IMR-90 (cell line): ENCODE measurements at regions not wholly inside any gene's neighbourhood (a gene's known extent, or its start where the extent isn't known, plus 50 kb on each side); places are given as distances from the start of the nearest gene placed in this dataset.

Experiments
- ATAC-seq: fragments of 200-7000 bp; cut with Tn5 transposase; 2 replicates; pipeline ENCODE4 v1.9.1; 2020; ENCODE audit warnings: low read depth, mild to moderate bottlenecking, moderate library complexity
- BruUV-seq: library from RNA; stranded (reverse); fragments of 400-500 nt; replicated peaks from 2 replicates; lab custom pipeline; 2021; lab: Mats Ljungman, UMichigan
- CTCF ChIA-PET: fragments of 300-600 bp; formaldehyde crosslinking; extraction: SDS; loops from one replicate; lab custom pipeline; 2021; ENCODE audit warnings: antibody characterized with exemption; lab: Yijun Ruan, JAX
- POLR2A ChIA-PET: fragments of 300-600 bp; sonication (Branson Sonifier 250); formaldehyde crosslinking; loops from one replicate; lab custom pipeline; 2022; ENCODE audit warnings: antibody characterized with exemption; ENCODE audit not compliant: unreplicated experiment; lab: Charles Lee
- DNase-seq: peaks from one replicate; pipeline ENCODE4 v3.0.0; 2013
- H2AFZ ChIP-seq: replicated peaks from 2 replicates; pipeline ENCODE3; 2013; ENCODE audit warnings: low read length, mild to moderate bottlenecking; ENCODE audit not compliant: poor library complexity
- H2AK5ac ChIP-seq: 2 replicates; pipeline ENCODE4 v1.6.1; 2013; ENCODE audit warnings: low read depth, low read length, inconsistent platforms
- H2AK9ac ChIP-seq: replicated peaks from 2 replicates; pipeline ENCODE3; 2013; ENCODE audit warnings: mild to moderate bottlenecking, low read depth, low read length, moderate library complexity; ENCODE audit not compliant: poor library complexity
- H2BK120ac ChIP-seq: 2 replicates; pipeline ENCODE4 v1.6.1; 2013; ENCODE audit warnings: low read depth, low read length, inconsistent platforms
- H2BK15ac ChIP-seq: 3 replicates; pipeline ENCODE4 v1.6.1; 2013; ENCODE audit warnings: low read depth, low read length, inconsistent platforms
- H2BK20ac ChIP-seq: 2 replicates; pipeline ENCODE4 v1.6.1; 2013; ENCODE audit warnings: low read depth, mild to moderate bottlenecking, inconsistent platforms, low read length, moderate library complexity
- H2BK5ac ChIP-seq: 2 replicates; pipeline ENCODE4 v1.6.1; 2013; ENCODE audit warnings: mild to moderate bottlenecking, low read depth, low read length, inconsistent platforms; ENCODE audit not compliant: poor library complexity, severe bottlenecking
- H3K14ac ChIP-seq: replicated peaks from 2 replicates; pipeline ENCODE4 v1.6.1; 2013; ENCODE audit warnings: low read depth, low read length, inconsistent platforms
- H3K18ac ChIP-seq: 2 replicates; pipeline ENCODE4 v1.6.1; 2013; ENCODE audit warnings: low read depth, low read length, control low read depth
- H3K23ac ChIP-seq: 2 replicates; pipeline ENCODE4 v1.6.1; 2013; ENCODE audit warnings: low read depth, low read length, inconsistent platforms
- H3K27ac ChIP-seq: 2 replicates; pipeline ENCODE4 v1.5.1; 2013; ENCODE audit warnings: mild to moderate bottlenecking, control low read depth, low read length; ENCODE audit not compliant: insufficient read depth
- H3K27me3 ChIP-seq: 2 replicates; pipeline ENCODE4 v1.6.1; 2013; ENCODE audit warnings: low read length; ENCODE audit not compliant: control insufficient read depth, insufficient read depth
- H3K36me3 ChIP-seq: 2 replicates; pipeline ENCODE4 v1.6.1; 2013; ENCODE audit warnings: low read length, mixed read lengths; ENCODE audit not compliant: control insufficient read depth, insufficient read depth
- H3K4ac ChIP-seq: 2 replicates; pipeline ENCODE4 v1.6.1; 2013; ENCODE audit warnings: low read depth, low read length, inconsistent platforms
- H3K4me1 ChIP-seq: 2 replicates; pipeline ENCODE4 v1.6.1; 2013; ENCODE audit warnings: low read length, mixed read lengths; ENCODE audit not compliant: control insufficient read depth, insufficient read depth
- H3K4me2 ChIP-seq: 2 replicates; pipeline ENCODE4 v1.6.1; 2013; ENCODE audit warnings: low read depth, mild to moderate bottlenecking, control low read depth, low read length, moderate library complexity
- H3K4me3 ChIP-seq: 2 replicates; pipeline ENCODE4 v1.5.1; 2013; ENCODE audit warnings: low read depth, mild to moderate bottlenecking, control low read depth, low read length, moderate library complexity; ENCODE audit not compliant: insufficient read depth
- H3K56ac ChIP-seq: 2 replicates; pipeline ENCODE4 v1.6.1; 2013; ENCODE audit warnings: low read length, inconsistent platforms; ENCODE audit not compliant: insufficient read depth; ENCODE audit errors: extremely low read depth
- H3K79me1 ChIP-seq, 2 experiments: 2 replicates each; pipeline ENCODE4 v1.6.1; 2013; ENCODE audit warnings: low read length in 2 of 2, inconsistent platforms in 1 of 2, low read depth in 1 of 2
- H3K9ac ChIP-seq: 2 replicates; pipeline ENCODE4 v1.6.1; 2013; ENCODE audit warnings: low read depth, low read length, control low read depth
- H3K9me1 ChIP-seq: 2 replicates; pipeline ENCODE4 v1.6.1; 2013; ENCODE audit warnings: low read length, inconsistent platforms; ENCODE audit not compliant: insufficient read depth
- H3K9me3 ChIP-seq: 2 replicates; pipeline ENCODE4 v1.6.1; 2013; ENCODE audit warnings: low read length; ENCODE audit not compliant: control insufficient read depth, insufficient read depth
- H4K20me1 ChIP-seq: 2 replicates; pipeline ENCODE4 v1.6.1; 2013; ENCODE audit warnings: low read length, inconsistent platforms; ENCODE audit not compliant: insufficient read depth
- H4K5ac ChIP-seq: 2 replicates; pipeline ENCODE4 v1.6.1; 2013; ENCODE audit warnings: mild to moderate bottlenecking, low read depth, low read length, control low read depth
- H4K8ac ChIP-seq, 2 experiments: 2 replicates each; pipeline ENCODE4 v1.6.1; 2013; ENCODE audit warnings: low read depth in 2 of 2, low read length in 2 of 2, control low read depth in 1 of 2, inconsistent platforms in 1 of 2
- H4K91ac ChIP-seq: 2 replicates; pipeline ENCODE4 v1.6.1; 2013; ENCODE audit warnings: low read depth, low read length, inconsistent platforms; ENCODE audit not compliant: insufficient read depth
- CEBPB ChIP-seq: IDR thresholded peaks from 2 replicates; pipeline ENCODE4 v1.6.1; 2012; ENCODE audit warnings: low read depth, low read length, improper control_type of control experiment
- NFE2L2 ChIP-seq: fragments of 150-350 bp; IDR thresholded peaks from 2 replicates; pipeline ENCODE4 v1.6.1; 2016; ENCODE audit warnings: low read depth, mild to moderate bottlenecking, low read length
- POLR2A ChIP-seq: IDR thresholded peaks from 2 replicates; pipeline ENCODE4 v1.6.1; 2012; ENCODE audit warnings: mild to moderate bottlenecking, low read depth, low read length
- dilution Hi-C: fragments of 300-500 bp; cut with HindIII; formaldehyde crosslinking; loops from one replicate; pipeline ENCODE4 v1.14.3; 2018; ENCODE audit warnings: low sequenced_read_pairs; ENCODE audit not compliant: unreplicated experiment
- in situ Hi-C: fragments of 300-500 bp; cut with MboI; formaldehyde crosslinking; loops from 3 replicates; pipeline ENCODE4 v1.14.3; 2019; ENCODE audit warnings: low sequenced_read_pairs, inconsistent platforms, mixed read lengths
- intact Hi-C: fragments of 100-400 bp; cut with micrococcal nuclease; formaldehyde crosslinking; loops from 2 replicates; pipeline ENCODE4 v1.10.0; 2022

GRCh38 chr5:54825005-54825404 lies 160.4 kb downstream of the ESM1 start:
- peak overlapping the region; percentile 87; the same call in 1 of the 2 replicates for H3K14ac ChIP-seq
- peak overlapping the region; percentile 59; the same call in 1 of the 2 replicates for H3K23ac ChIP-seq
- H3K4me3 ChIP-seq: no peak overlapping the region
- peak overlapping the region; percentile 98; the same call in 1 of the 2 replicates for H2BK120ac ChIP-seq
- H3K9ac ChIP-seq: no peak overlapping the region
- dilution Hi-C loops (no loop called here), in situ Hi-C loops (no loop called here), intact Hi-C loops (no loop called here)
- H3K36me3 ChIP-seq: no peaks in the 10 kb centered on the region
- CTCF ChIA-PET: no interaction called here
- peak overlapping the region; percentile 96; the same call in 1 of the 2 replicates for H2BK20ac ChIP-seq
- TF ChIP-seq NFE2L2 (peak; percentile 60; the same call in 1 of the 2 replicates), POLR2A (no peak), CEBPB (peak; percentile 49; the same call in 1 of the 2 replicates)
- H4K91ac ChIP-seq: peak overlapping the region; percentile 94
- no peaks in the 10 kb centered on the region for H4K20me1 ChIP-seq
- H3K18ac ChIP-seq: peak overlapping the region; percentile 97
- peaks cover 11% of the 10 kb centered on the region for H3K9me1 ChIP-seq
- peak; percentile 81 for DNase-seq
- H2AK5ac ChIP-seq: peak overlapping the region; percentile 40; the same call in 1 of the 2 replicates
- no TSS peak for BruUV-seq
- H2AK9ac ChIP-seq: no peak overlapping the region
- H3K79me1 ChIP-seq: peaks cover 0 to 6% of the 10 kb centered on the region in 2 experiments; a peak in 1 of 4 replicates
- H3K4me1 ChIP-seq: peaks cover 24% of the 10 kb centered on the region
- peak overlapping the region; percentile 71 to 92; a peak in 3 of 4 replicates for H4K8ac ChIP-seq
- H3K27me3 ChIP-seq: no peaks in the 10 kb centered on the region
- peak; percentile 85 for ATAC-seq
- no peak overlapping the region for H3K27ac ChIP-seq
- H3K9me3 ChIP-seq: peaks cover 3% of the 10 kb centered on the region; the same call in 1 of the 2 replicates
- H2BK5ac ChIP-seq: peak overlapping the region; percentile 86
- H3K56ac ChIP-seq: no peak overlapping the region
- peak overlapping the region; percentile 94; the same call in 1 of the 2 replicates for H3K4ac ChIP-seq
- no peak overlapping the region for H3K4me2 ChIP-seq
- H2BK15ac ChIP-seq: peak overlapping the region; percentile 55; the same call in 1 of the 3 replicates
- H2AFZ ChIP-seq: no peak overlapping the region
- peak overlapping the region; percentile 76 for H4K5ac ChIP-seq
- POLR2A ChIA-PET: interaction anchor here (0.6 kb wide), 1 partner anchor 12 kb away, joined by 7 read pairs; no protein-coding TSS in a partner anchor
